Prostate gland (tissue), 2 donors: ENCODE measurements at regions not wholly inside any gene's neighbourhood (a gene's known extent, or its start where the extent isn't known, plus 50 kb on each side); places are given as distances from the start of the nearest gene placed in this dataset.

Source experiments
- POLR2AphosphoS5 ChIP-seq: sonication (generic); formaldehyde crosslinking; IDR thresholded peaks from one replicate; pipeline ENCODE4 v1.6.1; 2017; ENCODE audit warnings: antibody characterized with exemption
- TF ChIP-seq, protein P1 (sequence below), 4 experiments: fragments of 200-600 bp in 2 of 4; fragments of 450-650 bp in 2 of 4; sonication (generic) in 2 of 4; IDR thresholded peaks; 1 replicate in 3 of 4; 2 replicates in 1 of 4; pipeline ENCODE4 v1.5.1; 2016 to 2019; ENCODE audit warnings: antibody characterized with exemption in 4 of 4, mild to moderate bottlenecking in 2 of 4, moderate library complexity in 2 of 4

DNA sequence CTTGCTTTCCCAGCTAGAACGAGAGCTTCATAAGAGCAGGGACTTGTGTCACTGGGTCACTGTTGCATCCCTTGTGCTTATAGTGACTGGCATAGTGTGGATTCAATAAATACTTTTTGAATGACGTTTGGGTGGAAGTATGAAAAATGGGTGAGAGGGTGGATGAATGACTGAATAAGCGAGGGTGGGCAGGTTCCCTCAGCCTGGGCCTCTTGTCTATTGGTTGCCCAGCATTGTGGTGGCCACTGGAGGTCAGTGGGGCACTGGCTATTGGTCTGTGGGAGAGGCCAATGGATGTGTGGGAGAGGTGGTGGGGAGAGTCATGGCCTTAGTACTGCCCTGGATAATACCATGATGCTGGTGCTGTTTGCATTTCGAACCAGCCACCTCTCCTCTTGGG, 93.8 kb upstream of the SKOR2 start:
- TF ChIP-seq, protein P1, sequence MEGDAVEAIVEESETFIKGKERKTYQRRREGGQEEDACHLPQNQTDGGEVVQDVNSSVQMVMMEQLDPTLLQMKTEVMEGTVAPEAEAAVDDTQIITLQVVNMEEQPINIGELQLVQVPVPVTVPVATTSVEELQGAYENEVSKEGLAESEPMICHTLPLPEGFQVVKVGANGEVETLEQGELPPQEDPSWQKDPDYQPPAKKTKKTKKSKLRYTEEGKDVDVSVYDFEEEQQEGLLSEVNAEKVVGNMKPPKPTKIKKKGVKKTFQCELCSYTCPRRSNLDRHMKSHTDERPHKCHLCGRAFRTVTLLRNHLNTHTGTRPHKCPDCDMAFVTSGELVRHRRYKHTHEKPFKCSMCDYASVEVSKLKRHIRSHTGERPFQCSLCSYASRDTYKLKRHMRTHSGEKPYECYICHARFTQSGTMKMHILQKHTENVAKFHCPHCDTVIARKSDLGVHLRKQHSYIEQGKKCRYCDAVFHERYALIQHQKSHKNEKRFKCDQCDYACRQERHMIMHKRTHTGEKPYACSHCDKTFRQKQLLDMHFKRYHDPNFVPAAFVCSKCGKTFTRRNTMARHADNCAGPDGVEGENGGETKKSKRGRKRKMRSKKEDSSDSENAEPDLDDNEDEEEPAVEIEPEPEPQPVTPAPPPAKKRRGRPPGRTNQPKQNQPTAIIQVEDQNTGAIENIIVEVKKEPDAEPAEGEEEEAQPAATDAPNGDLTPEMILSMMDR (IDR thresholded peaks at IDR 0.05) = no peak
- no peak for TF ChIP-seq POLR2AphosphoS5
